ENCODE measurements at regions not wholly inside any gene's neighbourhood (a gene's known extent, or its start where the extent isn't known, plus 50 kb on each side); places are given as distances from the start of the nearest gene placed in this dataset.

- Mint-ChIP-seq H3K27ac (ENCODE audit: unreplicated experiment) (no peak overlapping the region), H3K27me3 (ENCODE audit: unreplicated experiment) (no peaks in the 10 kb centered on the region), H3K4me1 (ENCODE audit: low read depth, unreplicated experiment) (peaks cover 46% of the 10 kb centered on the region), H3K9me3 (ENCODE audit: low read depth, unreplicated experiment) (peaks cover 2% of the 10 kb centered on the region), H3K4me3 (ENCODE audit: low read depth, unreplicated experiment) (no peak overlapping the region), H3K36me3 (ENCODE audit: insufficient read depth, unreplicated experiment) (no peaks in the 10 kb centered on the region)
- TF ChIP-seq CTCF (IDR thresholded peaks at IDR 0.05; ENCODE audit: unreplicated experiment): no peak
- intact Hi-C loops (cut with micrococcal nuclease; ENCODE audit: unreplicated experiment): no loop called here
- no TSS peak for BruUV-seq (replicated peaks)
- CTCF ChIA-PET: no interaction called here
- no peak for DNase-seq
These were observed 58.6 kb upstream of the NPAS2 start for GRCh38 chr2:100761365-100761764.

GRCh38 chr2:100764430-100764829 is 55.5 kb upstream of the NPAS2 start:
- Mint-ChIP-seq H3K27ac (ENCODE audit: unreplicated experiment) (no peak overlapping the region), H3K36me3 (ENCODE audit: insufficient read depth, unreplicated experiment) (peaks cover 5% of the 10 kb centered on the region), H3K9me3 (ENCODE audit: low read depth, unreplicated experiment) (no peaks in the 10 kb centered on the region), H3K4me1 (ENCODE audit: low read depth, unreplicated experiment) (peaks cover 57% of the 10 kb centered on the region), H3K27me3 (ENCODE audit: unreplicated experiment) (no peaks in the 10 kb centered on the region), H3K4me3 (ENCODE audit: low read depth, unreplicated experiment) (no peak overlapping the region)
- intact Hi-C loops (cut with micrococcal nuclease; ENCODE audit: unreplicated experiment): no loop called here
- TF ChIP-seq CTCF (IDR thresholded peaks at IDR 0.05; ENCODE audit: unreplicated experiment): no peak
- DNase-seq: no peak
- CTCF ChIA-PET: no interaction called here
- BruUV-seq (replicated peaks): no TSS peak

- no peak for TF ChIP-seq CTCF (IDR thresholded peaks at IDR 0.05; ENCODE audit: unreplicated experiment)
- no TSS peak for BruUV-seq (replicated peaks)
- intact Hi-C loops (cut with micrococcal nuclease; ENCODE audit: unreplicated experiment): no loop called here
- H3K36me3 Mint-ChIP-seq (ENCODE audit: insufficient read depth, unreplicated experiment): peaks cover 5% of the 10 kb centered on the region
- no peaks in the 10 kb centered on the region for H3K9me3 Mint-ChIP-seq (ENCODE audit: low read depth, unreplicated experiment)
- CTCF ChIA-PET: no interaction called here
- peaks cover 57% of the 10 kb centered on the region for H3K4me1 Mint-ChIP-seq (ENCODE audit: low read depth, unreplicated experiment)
- H3K27ac Mint-ChIP-seq (ENCODE audit: unreplicated experiment): no peak overlapping the region
- H3K27me3 Mint-ChIP-seq (ENCODE audit: unreplicated experiment): no peaks in the 10 kb centered on the region
- H3K4me3 Mint-ChIP-seq (ENCODE audit: low read depth, unreplicated experiment): no peak overlapping the region
- no peak for DNase-seq
These were observed 54.5 kb upstream of the NPAS2 start for GRCh38 chr2:100765481-100765880.

GRCh38 chr2:100766256-100766655 is 53.7 kb upstream of the NPAS2 start:
- no peak for DNase-seq
- peaks cover 53% of the 10 kb centered on the region for H3K4me1 Mint-ChIP-seq (ENCODE audit: low read depth, unreplicated experiment)
- intact Hi-C loops (cut with micrococcal nuclease; ENCODE audit: unreplicated experiment): no loop called here
- CTCF ChIA-PET: interaction anchor here (2.6 kb wide), 1 partner anchor 15 kb away, joined by 11 read pairs; no protein-coding TSS in a partner anchor
- BruUV-seq (replicated peaks): no TSS peak
- no peaks in the 10 kb centered on the region for H3K9me3 Mint-ChIP-seq (ENCODE audit: low read depth, unreplicated experiment)
- H3K27ac Mint-ChIP-seq (ENCODE audit: unreplicated experiment): no peak overlapping the region
- no peaks in the 10 kb centered on the region for H3K27me3 Mint-ChIP-seq (ENCODE audit: unreplicated experiment)
- no peak for TF ChIP-seq CTCF (IDR thresholded peaks at IDR 0.05; ENCODE audit: unreplicated experiment)
- no peak overlapping the region for H3K4me3 Mint-ChIP-seq (ENCODE audit: low read depth, unreplicated experiment)
- H3K36me3 Mint-ChIP-seq (ENCODE audit: insufficient read depth, unreplicated experiment): peaks cover 5% of the 10 kb centered on the region
